ENCODE measurements at regions not wholly inside any gene's neighbourhood (a gene's known extent, or its start where the extent isn't known, plus 50 kb on each side); places are given as distances from the start of the nearest gene placed in this dataset.
"Not testable (repeated sequence)": the region's sequence is repeated elsewhere in the genome, so short reads cannot be mapped to it uniquely, and the experiment has no call there.

DNA sequence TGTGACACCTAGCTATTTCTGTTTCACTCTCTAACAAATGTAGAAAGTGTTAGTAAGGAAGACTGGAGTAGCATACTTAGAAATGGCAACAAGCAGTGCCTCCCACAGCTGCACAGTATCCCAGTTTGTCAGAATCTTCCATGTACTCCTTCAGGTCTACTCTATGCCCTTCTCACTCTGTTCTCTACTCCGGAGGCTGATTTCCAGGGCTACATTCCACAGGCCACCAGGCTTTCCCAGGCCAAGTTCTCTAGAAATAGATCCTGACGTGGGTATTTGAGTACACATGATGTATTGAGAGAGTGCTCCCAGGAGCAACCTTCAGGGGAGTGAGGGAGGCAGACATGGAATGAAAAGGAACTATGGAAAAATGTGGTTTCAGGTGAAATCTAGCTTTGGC is 177.3 kb upstream of the GK2 start:
- intact Hi-C loops (cut with DNase I, micrococcal nuclease) = no loop called here
- no peak for ATAC-seq
- no peak for DNase-seq

DNA sequence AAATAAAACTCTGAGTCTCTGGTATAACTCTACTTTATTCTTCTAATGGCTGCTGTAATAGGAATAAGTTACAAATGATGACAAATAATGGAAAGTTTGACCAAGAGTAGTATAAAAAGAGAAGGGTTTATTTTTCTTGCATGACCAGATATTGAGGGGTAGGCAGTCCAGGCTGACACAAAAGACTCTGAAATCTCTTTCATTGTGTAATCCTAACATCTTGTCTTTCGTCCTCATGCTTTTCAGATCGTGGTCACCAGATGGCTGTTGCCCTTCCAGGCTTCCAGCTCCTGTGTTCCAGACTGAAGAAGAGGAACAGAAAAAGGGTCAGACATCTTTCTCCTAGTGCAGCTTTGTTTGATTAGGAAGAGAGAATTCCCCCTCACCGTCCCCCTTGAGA is 176.9 kb upstream of the GK2 start:
- ATAC-seq (no peak), DNase-seq (no peak)
- intact Hi-C loops (cut with DNase I, micrococcal nuclease) = no loop called here

DNA sequence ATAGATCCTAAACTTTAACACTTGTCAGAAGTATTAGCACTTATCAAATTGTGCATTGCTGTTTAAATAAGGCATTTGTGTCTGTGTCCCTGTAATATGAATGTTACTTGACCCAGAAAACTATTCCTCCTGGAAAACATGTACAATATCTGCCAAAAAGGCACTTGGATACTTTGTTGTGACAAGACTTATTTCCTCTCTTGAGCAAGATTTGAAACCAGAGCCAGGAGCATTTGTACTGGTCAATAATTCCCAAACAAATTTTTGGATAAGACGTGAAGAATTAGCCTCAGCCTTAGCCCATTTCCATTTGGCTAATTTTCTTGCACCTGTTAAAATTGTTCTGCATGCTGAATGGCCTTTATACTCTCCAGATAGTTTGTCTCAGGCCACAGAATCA is 176.3 kb upstream of the GK2 start:
- no peak for ATAC-seq
- DNase-seq = no peak

DNA sequence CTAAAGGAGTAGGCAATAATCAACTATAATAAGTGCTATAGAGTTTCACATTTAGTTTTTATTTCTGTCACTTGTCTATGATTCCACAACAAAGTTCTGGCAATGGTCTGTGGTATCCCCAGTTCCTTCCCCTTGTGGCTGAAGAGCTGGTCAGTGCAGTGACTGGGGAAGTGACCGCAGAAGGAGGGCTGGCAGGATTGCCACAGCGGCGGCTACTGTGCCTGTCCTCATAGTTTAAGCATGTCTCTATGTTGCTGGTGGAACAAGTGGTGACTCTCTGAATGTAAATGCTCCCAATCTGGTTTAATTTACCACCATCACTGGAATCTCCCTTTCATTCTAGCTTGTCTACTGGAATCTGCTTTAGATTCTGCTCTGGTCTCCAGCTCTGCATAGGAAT is 170.6 kb upstream of the GK2 start:
- intact Hi-C loops (cut with DNase I, micrococcal nuclease) = loop anchor here in 1 of 2 donors (10.0 kb wide), 2 partner anchors 534 to 624 kb away; no protein-coding TSS in a partner anchor
- DNase-seq (no peak), ATAC-seq (no peak)

More for the DNA sequence above, 176.3 kb upstream of the GK2 start:
- intact Hi-C loops (cut with DNase I, micrococcal nuclease) = no loop called here

DNA sequence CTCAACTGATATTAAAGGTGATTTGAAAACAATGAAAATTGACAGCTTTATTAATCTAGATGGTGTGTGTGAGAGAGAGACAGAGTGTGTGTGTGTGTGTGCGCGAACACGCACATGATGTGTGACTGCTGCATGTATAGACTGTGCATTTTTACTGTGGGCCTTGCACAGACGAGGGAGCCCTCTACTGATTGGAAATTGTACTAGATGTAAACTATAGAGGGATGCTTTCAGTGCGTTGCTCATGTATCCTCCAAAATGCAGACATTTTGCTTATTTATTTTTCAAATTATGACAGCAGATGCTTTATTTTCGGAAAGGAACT is 168.4 kb upstream of the GK2 start:
- intact Hi-C loops (cut with DNase I, micrococcal nuclease) = loop anchor here in 1 of 2 donors (10.0 kb wide), 2 partner anchors 532 to 622 kb away; no protein-coding TSS in a partner anchor
- DNase-seq (peak in 1 of 2 donors; percentile 12), ATAC-seq (peak; percentile 75)

DNA sequence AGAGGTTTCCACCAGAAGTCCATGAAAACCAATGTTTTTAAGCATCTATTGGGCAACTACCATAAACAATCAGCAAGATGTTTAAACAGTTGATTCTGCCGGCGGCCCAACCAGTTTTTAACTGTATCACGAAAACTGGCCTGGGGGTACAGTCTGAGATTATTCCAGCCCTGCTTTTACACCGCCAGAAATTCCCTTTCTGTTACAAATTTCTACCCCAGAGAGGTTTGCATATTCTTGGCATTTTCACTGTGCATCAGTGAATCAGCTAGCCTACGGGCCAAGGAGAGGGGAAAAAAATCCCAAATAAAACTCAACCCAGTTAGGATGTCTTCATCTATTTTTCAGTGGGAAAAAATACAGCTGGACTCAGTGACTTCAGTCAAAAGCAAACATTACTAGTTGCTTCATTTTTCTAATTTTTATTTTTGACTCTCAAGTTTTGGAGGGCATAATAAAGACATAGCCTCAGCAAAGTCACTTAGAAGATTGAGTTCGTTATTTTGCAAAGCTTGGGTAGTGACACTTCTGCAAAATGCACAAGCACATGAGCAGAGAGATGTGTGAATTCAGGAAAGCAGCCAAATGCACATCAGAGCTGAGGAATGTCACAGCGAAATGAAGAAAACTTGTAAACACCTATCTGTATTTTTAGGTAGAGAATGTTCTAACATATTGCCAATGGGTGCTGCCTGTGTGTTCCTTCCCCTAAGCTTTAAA is 167.8 kb upstream of the GK2 start:
- DNase-seq (no peak), ATAC-seq (no peak)
- intact Hi-C loops (cut with DNase I, micrococcal nuclease) = loop anchor here in 1 of 2 donors (10.0 kb wide), 2 partner anchors 531 to 621 kb away; no protein-coding TSS in a partner anchor

DNA sequence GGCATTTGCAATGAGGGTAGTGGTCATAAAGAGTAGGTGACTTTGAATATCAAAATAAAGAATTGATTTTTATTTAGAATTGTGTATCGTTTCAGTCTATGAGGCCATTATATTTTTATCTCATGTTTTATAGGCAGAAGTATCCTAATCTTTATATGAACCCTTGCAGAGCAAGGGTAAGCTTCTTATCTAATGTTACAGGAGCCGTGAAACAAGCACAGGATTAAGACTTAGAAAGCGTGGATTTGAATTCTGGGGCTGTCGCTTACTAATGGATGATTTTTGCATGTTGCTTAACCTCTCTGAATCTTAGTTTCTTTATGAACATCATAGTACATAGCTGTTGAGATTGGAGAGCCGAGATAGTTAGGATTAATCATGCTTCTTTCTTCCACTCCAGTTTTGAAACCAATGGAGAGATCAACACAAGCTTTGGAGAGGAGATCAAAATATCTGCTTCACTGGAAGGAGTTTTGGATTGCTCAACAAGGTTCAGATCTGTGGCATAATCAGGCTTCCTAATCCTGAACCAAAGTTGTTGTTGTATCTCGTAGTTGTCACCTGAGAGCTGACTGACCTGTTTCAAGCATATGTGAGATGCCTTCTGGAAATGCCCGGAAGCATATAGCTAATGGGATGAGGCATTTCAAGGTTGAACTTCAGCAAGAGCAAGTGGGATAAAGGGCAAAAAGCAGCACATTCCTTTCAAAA is 166.9 kb upstream of the GK2 start:
- ATAC-seq (no peak), DNase-seq (no peak)
- intact Hi-C loops (cut with DNase I, micrococcal nuclease) = loop anchor here in 1 of 2 donors (10.0 kb wide), 2 partner anchors 530 to 620 kb away; no protein-coding TSS in a partner anchor

DNA sequence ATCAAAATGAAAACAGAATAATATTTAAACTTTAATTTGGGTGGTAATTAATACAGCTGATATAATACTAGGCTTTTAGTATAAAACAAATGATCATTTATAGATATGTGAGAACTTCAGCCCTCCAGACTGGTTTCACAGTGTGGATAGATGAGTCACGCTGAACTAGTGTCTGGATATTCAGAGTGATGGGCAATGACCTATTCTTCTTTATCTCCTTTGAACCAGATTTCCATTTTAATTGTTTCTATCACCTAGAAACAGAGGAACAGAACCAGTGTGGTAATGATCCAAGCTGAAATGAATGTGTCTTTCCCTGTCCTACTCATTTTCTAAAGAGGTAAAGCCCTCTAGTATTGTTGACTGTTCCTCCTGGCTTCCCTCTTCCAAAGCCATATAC is 155.2 kb upstream of the GK2 start:
- intact Hi-C loops (cut with DNase I, micrococcal nuclease) = no loop called here
- ATAC-seq (no peak), DNase-seq (no peak)

DNA sequence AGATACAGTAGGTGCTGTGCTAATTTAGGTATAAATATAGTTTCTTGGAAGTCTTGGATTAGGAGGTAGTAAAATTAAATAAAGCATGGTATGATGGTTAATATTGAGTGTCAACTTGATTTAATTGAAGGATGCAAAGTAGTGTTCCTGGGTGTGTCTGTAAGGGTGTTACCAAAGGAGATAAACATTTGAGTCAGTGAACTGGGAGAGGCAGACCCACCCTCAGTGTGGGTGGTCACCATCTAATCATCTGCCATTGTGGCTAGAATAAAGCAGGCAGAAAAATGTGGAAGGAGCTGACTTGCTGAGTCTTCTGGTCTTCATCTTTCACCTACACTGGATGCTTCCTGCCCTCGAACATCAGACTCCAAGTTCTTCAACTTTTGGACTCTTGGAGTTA is 153.7 kb upstream of the GK2 start:
- intact Hi-C loops (cut with DNase I, micrococcal nuclease) = no loop called here
- DNase-seq = no peak
- ATAC-seq = no peak

DNA sequence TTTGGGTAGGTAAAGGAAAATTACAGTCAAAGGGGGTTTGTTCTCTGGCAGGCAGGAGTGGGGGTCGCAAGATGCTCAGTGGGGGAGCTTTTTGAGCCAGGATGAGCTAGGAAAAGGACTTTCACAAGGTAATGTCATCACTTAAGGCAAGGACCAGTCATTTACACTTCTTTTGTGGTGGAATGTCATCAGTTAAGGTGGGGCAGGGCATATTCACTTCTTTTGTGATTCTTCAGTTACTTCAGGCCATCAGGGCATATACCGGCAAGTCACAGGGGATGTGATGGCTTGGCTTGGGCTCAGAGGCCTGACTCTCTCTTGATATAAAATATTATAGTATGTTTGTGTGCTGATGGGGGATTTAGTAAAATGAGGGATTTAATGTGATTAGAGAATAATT is 151.4 kb upstream of the GK2 start:
- intact Hi-C loops (cut with DNase I, micrococcal nuclease); DNase-seq; ATAC-seq: not testable (repeated sequence)

DNA sequence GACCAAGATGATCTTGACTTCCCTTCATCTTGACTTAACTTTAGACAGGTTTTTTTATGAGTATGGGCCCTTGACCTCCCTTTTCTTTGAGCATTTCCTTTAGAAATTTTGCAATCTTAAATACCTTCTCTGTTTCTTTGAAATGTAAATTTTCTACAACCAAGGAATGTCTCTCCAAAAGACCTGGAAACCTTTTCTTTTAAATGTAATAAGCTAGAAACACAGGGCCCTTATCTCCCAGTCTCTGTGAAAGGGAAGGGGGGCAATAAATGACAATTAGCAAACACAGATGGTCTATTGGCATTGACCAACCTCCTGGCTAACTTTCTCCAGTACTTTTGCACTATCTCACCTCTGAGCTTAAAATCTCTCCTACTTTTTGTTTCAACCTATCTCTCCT is 144.3 kb upstream of the GK2 start:
- ATAC-seq (no peak), DNase-seq (no peak)
- intact Hi-C loops (cut with DNase I, micrococcal nuclease) = no loop called here

DNA sequence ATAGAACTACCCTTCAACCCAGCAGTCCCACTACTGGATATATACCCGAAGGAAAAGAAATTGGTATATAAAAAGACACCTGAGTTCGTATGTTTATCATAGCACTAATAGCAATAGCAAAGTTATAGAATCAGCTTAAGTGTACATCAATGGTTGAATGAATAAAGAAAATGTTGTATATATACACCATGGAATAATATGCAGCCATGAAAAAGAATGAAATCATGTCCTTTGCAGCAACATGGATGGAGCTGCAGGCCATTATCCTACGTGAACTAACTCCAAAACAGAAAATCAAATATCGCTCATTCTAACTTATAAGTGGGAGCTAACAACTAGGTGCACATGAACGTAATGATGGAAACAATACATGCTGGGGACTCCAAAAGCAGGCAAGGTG is 143.5 kb upstream of the GK2 start:
- no peak for ATAC-seq
- no peak for DNase-seq

DNA sequence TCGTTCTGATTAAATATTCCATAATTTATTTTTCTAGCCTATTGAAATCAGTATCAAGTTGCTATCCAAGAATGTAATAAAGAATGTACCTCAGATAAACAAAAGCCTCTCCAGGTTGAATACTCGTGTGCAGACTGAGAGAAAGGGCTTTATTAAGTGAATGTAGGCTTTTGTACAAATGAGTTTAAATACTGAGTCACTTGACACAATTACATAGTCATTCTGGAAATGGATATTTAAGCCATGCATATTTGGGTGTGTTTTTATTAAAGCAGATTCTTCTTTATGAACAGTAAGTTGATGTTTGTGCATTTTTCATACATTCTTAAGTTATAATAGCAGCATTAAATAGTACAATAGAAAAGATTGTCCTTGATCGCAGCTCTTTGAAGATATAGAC is 139.8 kb upstream of the GK2 start:
- no peak for DNase-seq
- ATAC-seq = no peak
- intact Hi-C loops (cut with DNase I, micrococcal nuclease) = no loop called here

More for the DNA sequence above, 143.5 kb upstream of the GK2 start:
- intact Hi-C loops (cut with DNase I, micrococcal nuclease) = no loop called here

DNA sequence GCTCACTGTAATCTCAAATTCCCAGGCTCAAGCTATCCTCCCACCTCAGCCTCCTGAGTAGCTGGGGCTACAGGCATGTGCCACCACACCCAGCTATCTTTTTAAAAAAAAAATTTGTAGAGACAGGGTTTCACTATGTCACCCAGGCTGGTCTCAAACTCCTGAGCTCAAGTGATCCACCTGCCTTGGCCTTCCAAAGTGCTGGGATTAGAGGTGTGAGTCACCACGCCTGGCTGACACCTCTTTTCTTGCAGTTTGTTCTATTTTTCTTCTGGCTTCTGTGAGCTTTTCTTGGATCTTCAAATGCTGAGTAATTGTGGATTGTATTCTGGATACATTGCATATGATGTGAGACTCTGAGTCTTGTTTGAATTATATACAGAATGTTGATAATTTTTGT is 137.3 kb upstream of the GK2 start:
- DNase-seq; intact Hi-C loops (cut with DNase I, micrococcal nuclease); ATAC-seq: not testable (repeated sequence)

DNA sequence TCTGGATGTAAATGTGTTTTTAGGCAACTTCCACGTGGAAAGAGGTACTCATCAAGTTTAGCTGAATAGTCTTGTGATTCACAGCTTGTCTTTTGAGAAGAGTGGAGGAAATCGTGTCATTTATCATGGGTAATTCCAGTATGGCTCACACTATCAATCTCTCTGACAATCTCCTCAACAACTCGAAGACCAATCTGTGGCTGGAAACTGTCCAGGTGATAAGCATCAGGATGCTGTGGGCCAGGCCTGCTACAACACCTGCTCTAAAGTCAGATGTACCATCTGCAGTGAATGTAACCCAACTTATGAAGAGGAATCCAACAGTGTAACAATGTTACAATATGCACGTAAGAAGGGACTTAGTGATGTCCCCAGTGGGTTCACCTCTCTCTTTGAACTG is 132.1 kb upstream of the GK2 start:
- ATAC-seq = no peak
- no peak for DNase-seq
- intact Hi-C loops (cut with DNase I, micrococcal nuclease) = no loop called here

DNA sequence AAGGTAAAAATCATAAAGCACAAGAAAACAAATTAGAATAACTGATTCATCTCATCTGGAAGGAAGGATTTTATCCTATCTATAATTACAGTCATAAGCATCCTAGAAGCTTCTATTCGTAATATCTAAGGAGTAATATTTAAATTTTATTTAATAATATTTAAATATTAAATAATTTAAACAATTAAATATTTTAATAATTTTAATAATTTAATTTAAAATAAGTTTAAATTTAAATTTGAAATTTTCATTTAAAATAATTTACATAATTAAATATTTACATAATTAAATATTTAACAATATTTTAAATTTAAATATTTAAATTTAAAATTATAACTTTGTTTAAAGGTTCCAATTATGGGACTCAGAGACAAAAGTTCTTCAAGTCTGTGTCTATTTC is 127.5 kb upstream of the GK2 start:
- intact Hi-C loops (cut with DNase I, micrococcal nuclease) = no loop called here
- no peak for ATAC-seq
- no peak for DNase-seq

DNA sequence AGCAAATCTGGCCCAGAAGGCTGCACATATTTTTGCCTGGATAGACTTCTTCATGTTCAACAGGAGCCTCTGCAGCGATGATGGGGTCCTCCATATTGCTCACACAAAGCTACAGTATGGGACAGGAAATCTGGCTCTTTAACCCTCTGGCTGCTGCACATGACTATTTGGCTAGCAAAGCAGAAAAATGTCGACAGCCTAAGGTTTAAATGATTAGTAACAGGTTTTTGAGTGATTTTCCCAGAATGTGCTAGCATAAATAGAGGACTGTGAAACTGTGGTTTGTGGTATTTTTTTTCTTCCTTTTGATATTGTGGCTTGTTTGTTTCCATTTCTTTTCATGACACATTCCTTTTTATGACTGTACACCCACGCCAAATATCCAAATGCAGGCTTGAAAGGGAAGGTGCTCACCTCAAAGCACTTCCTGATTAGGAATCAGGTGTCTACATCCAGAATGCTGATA is 120.2 kb upstream of the GK2 start:
- ATAC-seq (no peak), DNase-seq (no peak)
- intact Hi-C loops (cut with DNase I, micrococcal nuclease) = no loop called here

DNA sequence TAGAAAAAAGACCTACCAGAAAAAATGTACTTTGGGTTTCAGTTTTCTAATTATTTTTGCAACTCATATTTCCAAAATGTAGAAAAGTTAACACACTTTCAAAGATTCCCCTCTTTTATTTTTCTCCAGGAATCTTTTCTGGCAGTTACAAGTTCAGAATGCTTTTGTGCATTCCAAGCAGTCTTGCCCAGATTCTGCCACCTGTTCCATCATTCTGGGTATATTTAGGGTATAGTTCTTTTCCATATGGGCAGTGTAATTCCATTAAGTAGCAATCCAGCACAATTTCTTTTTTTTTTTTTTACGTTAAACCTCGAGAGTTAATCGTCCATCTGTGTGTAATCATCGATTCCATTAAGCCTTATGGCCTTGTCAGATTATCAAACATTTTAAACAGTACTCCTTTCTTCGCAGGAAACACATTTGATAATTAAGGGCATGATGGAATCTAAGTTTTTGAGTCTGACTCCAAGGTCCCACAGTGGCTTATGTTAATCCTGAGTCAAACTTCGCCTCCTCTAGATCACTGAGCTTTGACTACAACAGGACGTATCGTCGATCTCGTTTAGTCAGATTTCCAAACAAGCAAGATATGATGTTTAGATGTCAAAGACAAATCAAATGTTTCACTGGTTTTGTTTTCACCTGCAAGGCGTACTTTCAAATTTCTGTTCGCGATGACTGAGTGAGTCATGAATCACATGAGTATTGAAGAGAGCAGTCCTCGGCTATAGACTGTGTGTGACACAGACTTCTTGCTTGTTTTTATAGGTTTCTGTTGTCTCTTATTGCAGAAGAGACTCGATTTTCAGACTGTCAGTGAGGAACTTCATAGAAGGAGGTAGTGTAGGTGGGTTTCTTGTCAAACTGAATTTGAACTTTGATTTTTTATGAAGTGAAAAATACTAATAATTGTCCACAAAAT is 118.9 kb upstream of the GK2 start:
- DNase-seq (no peak), ATAC-seq (no peak)
- intact Hi-C loops (cut with DNase I, micrococcal nuclease) = no loop called here

DNA sequence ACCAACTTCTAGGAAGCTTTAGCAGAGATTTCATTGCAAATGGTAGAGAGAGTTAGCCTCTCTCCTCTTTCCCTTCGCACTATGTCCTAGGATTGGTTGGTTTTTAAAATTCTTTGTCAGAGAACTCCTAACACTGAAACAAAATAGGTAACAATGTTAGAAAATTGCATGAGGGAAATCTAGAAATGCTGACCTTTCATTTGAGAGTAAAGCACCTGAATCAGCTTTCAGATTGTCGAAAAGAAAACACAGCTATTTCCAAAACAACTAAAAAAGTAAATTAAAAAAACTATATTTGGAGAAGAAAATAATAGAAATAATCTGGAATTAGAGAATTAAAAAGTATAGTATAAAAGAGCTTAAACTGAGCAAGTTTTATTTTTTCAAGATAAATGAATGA is 108.1 kb upstream of the GK2 start:
- intact Hi-C loops (cut with DNase I, micrococcal nuclease) = no loop called here
- no peak for DNase-seq
- no peak for ATAC-seq
